Activated B cell treated with CpG ODN at 0.5 μM for 24 hours (primary cell): ENCODE measurements at regions not wholly inside any gene's neighbourhood (a gene's known extent, or its start where the extent isn't known, plus 50 kb on each side); places are given as distances from the start of the nearest gene placed in this dataset.

Source experiments
- ATAC-seq: fragments of 200-7000 bp; cut with Tn5 transposase; one replicate; pipeline ENCODE4 v1.10.0; 2021; ENCODE audit warnings: low read depth, mild to moderate bottlenecking, moderate library complexity
- CTCF ChIA-PET: fragments of 350-600 bp; sonication (Branson Sonifier 250); formaldehyde crosslinking; loops from one replicate; lab custom pipeline; 2021; ENCODE audit warnings: antibody characterized with exemption; lab: Charles Lee
- POLR2A ChIA-PET: fragments of 350-600 bp; sonication (Branson Sonifier 250); formaldehyde crosslinking; loops from one replicate; lab custom pipeline; 2021; ENCODE audit warnings: antibody characterized with exemption; lab: Charles Lee
- DNase-seq: peaks from one replicate; pipeline ENCODE4 v3.0.0; 2022
- H3K27ac Mint-ChIP-seq: one replicate; pipeline ENCODE4 v1.8.0; 2020; ENCODE audit warnings: mixed read lengths
- H3K27me3 Mint-ChIP-seq: one replicate; pipeline ENCODE4 v1.8.0; 2021; ENCODE audit warnings: mixed read lengths
- H3K36me3 Mint-ChIP-seq: one replicate; pipeline ENCODE4 v1.8.0; 2021; ENCODE audit warnings: low read depth, mixed read lengths
- H3K4me1 Mint-ChIP-seq: one replicate; pipeline ENCODE4 v1.8.0; 2021; ENCODE audit warnings: mixed read lengths
- H3K4me3 Mint-ChIP-seq: one replicate; pipeline ENCODE4 v1.8.0; 2020; ENCODE audit warnings: mild to moderate bottlenecking, mixed read lengths
- H3K9me3 Mint-ChIP-seq: one replicate; pipeline ENCODE4 v1.8.0; 2020; ENCODE audit warnings: mixed read lengths
- CTCF ChIP-seq: fragments of 200-600 bp; IDR thresholded peaks from one replicate; pipeline ENCODE4 v1.8.0; 2022; ENCODE audit warnings: antibody characterized with exemption, mild to moderate bottlenecking
- intact Hi-C: fragments of 100-400 bp; cut with micrococcal nuclease; formaldehyde crosslinking; loops from one replicate; pipeline ENCODE4 v1.15.1; 2024

- no peaks in the 10 kb centered on the region for H3K4me1 Mint-ChIP-seq
- H3K4me3 Mint-ChIP-seq, result no peak overlapping the region
- DNase-seq, result no peak
- H3K36me3 Mint-ChIP-seq, result no peaks in the 10 kb centered on the region
- peaks cover 2% of the 10 kb centered on the region for H3K9me3 Mint-ChIP-seq
- ChIA-PET CTCF (no interaction called here), POLR2A (no interaction called here)
- intact Hi-C loops, result no loop called here
- no peak for TF ChIP-seq CTCF
- no peak overlapping the region for H3K27ac Mint-ChIP-seq
- no peaks in the 10 kb centered on the region for H3K27me3 Mint-ChIP-seq
- no peak for ATAC-seq
Measured at GRCh38 chr1:87530042-87530807, 201.5 kb downstream of the LMO4 start.

- ATAC-seq (no peak), DNase-seq (no peak)
- intact Hi-C loops, result no loop called here
- ChIA-PET POLR2A (no interaction called here), CTCF (no interaction called here)
- Mint-ChIP-seq H3K4me1 (no peaks in the 10 kb centered on the region), H3K36me3 (no peaks in the 10 kb centered on the region), H3K27ac (no peak overlapping the region), H3K9me3 (peaks cover 2% of the 10 kb centered on the region), H3K4me3 (no peak overlapping the region), H3K27me3 (no peaks in the 10 kb centered on the region)
- TF ChIP-seq CTCF, result no peak
Measured at GRCh38 chr1:87535551-87535950, 206.9 kb downstream of the LMO4 start.

GRCh38 chr1:87539147-87539546, 210.5 kb downstream of the LMO4 start:
- H3K27me3 Mint-ChIP-seq, result no peaks in the 10 kb centered on the region
- CTCF ChIA-PET, result no interaction called here
- DNase-seq, result no peak
- intact Hi-C loops, result no loop called here
- H3K36me3 Mint-ChIP-seq, result no peaks in the 10 kb centered on the region
- ATAC-seq, result no peak
- POLR2A ChIA-PET, result no interaction called here
- no peak overlapping the region for H3K4me3 Mint-ChIP-seq
- TF ChIP-seq CTCF, result no peak
- no peaks in the 10 kb centered on the region for H3K4me1 Mint-ChIP-seq
- peaks cover 15% of the 10 kb centered on the region for H3K9me3 Mint-ChIP-seq
- no peak overlapping the region for H3K27ac Mint-ChIP-seq

- no peaks in the 10 kb centered on the region for H3K27me3 Mint-ChIP-seq
- H3K4me1 Mint-ChIP-seq, result no peaks in the 10 kb centered on the region
- ATAC-seq (no peak), DNase-seq (no peak)
- no peak overlapping the region for H3K27ac Mint-ChIP-seq
- peaks cover 33% of the 10 kb centered on the region for H3K9me3 Mint-ChIP-seq
- POLR2A ChIA-PET, result no interaction called here
- intact Hi-C loops, result no loop called here
- H3K4me3 Mint-ChIP-seq, result no peak overlapping the region
- CTCF ChIA-PET, result no interaction called here
- H3K36me3 Mint-ChIP-seq, result no peaks in the 10 kb centered on the region
- no peak for TF ChIP-seq CTCF
Measured at GRCh38 chr1:87542697-87543096, 214.0 kb downstream of the LMO4 start.

GRCh38 chr1:87549738-87550137, 221.1 kb downstream of the LMO4 start:
- no peak for DNase-seq
- no peaks in the 10 kb centered on the region for H3K36me3 Mint-ChIP-seq
- no peaks in the 10 kb centered on the region for H3K4me1 Mint-ChIP-seq
- peaks cover 17% of the 10 kb centered on the region for H3K9me3 Mint-ChIP-seq
- ATAC-seq, result no peak
- ChIA-PET POLR2A (no interaction called here), CTCF (no interaction called here)
- intact Hi-C loops, result no loop called here
- H3K4me3 Mint-ChIP-seq, result no peak overlapping the region
- no peaks in the 10 kb centered on the region for H3K27me3 Mint-ChIP-seq
- no peak for TF ChIP-seq CTCF
- H3K27ac Mint-ChIP-seq, result no peak overlapping the region
